ENCODE measurements at regions not wholly inside any gene's neighbourhood (a gene's known extent, or its start where the extent isn't known, plus 50 kb on each side); places are given as distances from the start of the nearest gene placed in this dataset.

- no peaks in the 10 kb centered on the region for H3K27me3 ChIP-seq (ENCODE audit: control insufficient read depth, insufficient read depth, low read length)
- no peak overlapping the region for H3K4me3 ChIP-seq (ENCODE audit: low read depth in 2 of 2, low read length in 2 of 2)
- ATAC-seq: no peak
- BruUV-seq (replicated peaks): no TSS peak
- no peaks in the 10 kb centered on the region for H3K9me3 ChIP-seq (ENCODE audit: control insufficient read depth, insufficient read depth, low read depth, low read length)
- POLR2A ChIA-PET: no interaction called here
- H3K36me3 ChIP-seq (ENCODE audit: control insufficient read depth, insufficient read depth, low read length): no peaks in the 10 kb centered on the region
- TF ChIP-seq SIN3A (IDR thresholded peaks at IDR 0.05; ENCODE audit: borderline replicate concordance, insufficient read depth, low read depth, low read length) (no peak), TCF7L2 (IDR thresholded peaks at IDR 0.05; ENCODE audit: low read depth, low read length) (no peak), REST (IDR thresholded peaks at IDR 0.05; ENCODE audit: insufficient read depth in 1 of 2, low read depth in 2 of 2, low read length in 1 of 2) (no peak), CTCF (IDR thresholded peaks at IDR 0.05) (no peak), POLR2AphosphoS5 (IDR thresholded peaks at IDR 0.05; ENCODE audit: low read depth, low read length) (no peak)
- CTCF ChIA-PET: no interaction called here
- intact Hi-C loops (cut with micrococcal nuclease; ENCODE audit: unreplicated experiment) (no loop called here), in situ Hi-C loops (cut with HindIII; ENCODE audit: low pct_unique_long_range_greater_than_20kb, low sequenced_read_pairs) (no loop called here)
- H3K4me1 ChIP-seq (ENCODE audit: control insufficient read depth, insufficient read depth, low read length): no peaks in the 10 kb centered on the region
- no peak overlapping the region for H3K27ac ChIP-seq (ENCODE audit: low read length)
- no peak for DNase-seq (ENCODE audit: low read depth, low spot score)
Observed at GRCh38 chr18:56380685-56381084, 257.7 kb downstream of the TXNL1 start.

GRCh38 chr18:56379256-56379655 is 259.1 kb downstream of the TXNL1 start:
- no peak for DNase-seq (ENCODE audit: low read depth, low spot score)
- no peak for TF ChIP-seq TCF7L2 (IDR thresholded peaks at IDR 0.05; ENCODE audit: low read depth, low read length)
- TF ChIP-seq SIN3A (IDR thresholded peaks at IDR 0.05; ENCODE audit: borderline replicate concordance, insufficient read depth, low read depth, low read length): no peak
- no peak for TF ChIP-seq POLR2AphosphoS5 (IDR thresholded peaks at IDR 0.05; ENCODE audit: low read depth, low read length)
- no peak for TF ChIP-seq CTCF (IDR thresholded peaks at IDR 0.05)
- no peak for TF ChIP-seq REST (IDR thresholded peaks at IDR 0.05; ENCODE audit: insufficient read depth in 1 of 2, low read depth in 2 of 2, low read length in 1 of 2)
- Histone ChIP-seq H3K4me1 (ENCODE audit: control insufficient read depth, insufficient read depth, low read length) (no peaks in the 10 kb centered on the region), H3K36me3 (ENCODE audit: control insufficient read depth, insufficient read depth, low read length) (no peaks in the 10 kb centered on the region), H3K9me3 (ENCODE audit: control insufficient read depth, insufficient read depth, low read depth, low read length) (no peaks in the 10 kb centered on the region), H3K4me3 (ENCODE audit: low read depth in 2 of 2, low read length in 2 of 2) (no peak overlapping the region), H3K27ac (ENCODE audit: low read length) (no peak overlapping the region), H3K27me3 (ENCODE audit: control insufficient read depth, insufficient read depth, low read length) (no peaks in the 10 kb centered on the region)
- BruUV-seq (replicated peaks): no TSS peak
- in situ Hi-C loops (cut with HindIII; ENCODE audit: low pct_unique_long_range_greater_than_20kb, low sequenced_read_pairs): no loop called here
- CTCF ChIA-PET: no interaction called here
- intact Hi-C loops (cut with micrococcal nuclease; ENCODE audit: unreplicated experiment): no loop called here
- no peak for ATAC-seq
- POLR2A ChIA-PET: no interaction called here

All from Panc1 (cell line).